PC-3 (cell line): ENCODE measurements at regions not wholly inside any gene's neighbourhood (a gene's known extent, or its start where the extent isn't known, plus 50 kb on each side); places are given as distances from the start of the nearest gene placed in this dataset.

Source experiments
- ATAC-seq: fragments of 200-7000 bp; cut with Tn5 transposase; 2 replicates; pipeline ENCODE4 v1.9.1; 2020; ENCODE audit warnings: mild to moderate bottlenecking, moderate library complexity
- BruUV-seq: library from RNA; stranded (reverse); fragments of 400-500 nt; replicated peaks from 2 replicates; lab custom pipeline; 2021; lab: Mats Ljungman, UMichigan
- CTCF ChIA-PET: fragments of 300-600 bp; sonication (Branson Sonifier 250); formaldehyde crosslinking; loops from one replicate; lab custom pipeline; 2022; ENCODE audit warnings: antibody characterized with exemption; lab: Charles Lee
- POLR2A ChIA-PET: fragments of 300-600 bp; sonication (Branson Sonifier 250); formaldehyde crosslinking; loops from one replicate; lab custom pipeline; 2022; ENCODE audit warnings: antibody characterized with exemption; ENCODE audit not compliant: unreplicated experiment; lab: Charles Lee
- DNase-seq: peaks from one replicate; pipeline ENCODE4 v3.0.0-alpha.2; 2015
- H2AFZ ChIP-seq: fragments of 300-600 bp; sonication (generic); 2 replicates; pipeline ENCODE4 v1.6.0; 2016; ENCODE audit warnings: antibody characterized with exemption, low read length
- H3F3A ChIP-seq: fragments of 300-600 bp; sonication (generic); one replicate; pipeline ENCODE4 v1.6.0; 2017; ENCODE audit warnings: antibody characterized with exemption, low read length, control low read depth, mild to moderate bottlenecking; ENCODE audit not compliant: unreplicated experiment
- H3K27ac ChIP-seq: fragments of 300-600 bp; sonication (generic); 2 replicates; pipeline ENCODE4 v1.5.1; 2016; ENCODE audit warnings: mild to moderate bottlenecking, low read length
- H3K27me3 ChIP-seq: fragments of 300-600 bp; sonication (generic); 2 replicates; pipeline ENCODE4 v1.6.1; 2016; ENCODE audit warnings: low read length, mixed read lengths
- H3K36me3 ChIP-seq: fragments of 300-600 bp; sonication (generic); 2 replicates; pipeline ENCODE4 v1.6.1; 2016; ENCODE audit warnings: low read depth, mixed run types, low read length, mixed read lengths
- H3K4me1 ChIP-seq: fragments of 300-600 bp; sonication (generic); 2 replicates; pipeline ENCODE4 v1.5.1; 2016; ENCODE audit warnings: low read length; ENCODE audit not compliant: insufficient read depth
- H3K4me2 ChIP-seq: fragments of 300-600 bp; sonication (generic); 2 replicates; pipeline ENCODE4 v1.6.0; 2016; ENCODE audit warnings: low read length
- H3K4me3 ChIP-seq: fragments of 300-600 bp; sonication (generic); 2 replicates; pipeline ENCODE4 v1.5.1; 2016; ENCODE audit warnings: mild to moderate bottlenecking, low read length, mixed read lengths
- H3K79me2 ChIP-seq: fragments of 300-600 bp; sonication (generic); 2 replicates; pipeline ENCODE4 v1.6.1; 2017; ENCODE audit warnings: low read length, mixed read lengths
- H3K9ac ChIP-seq: fragments of 300-600 bp; sonication (generic); 2 replicates; pipeline ENCODE4 v1.6.0; 2016; ENCODE audit warnings: mild to moderate bottlenecking, low read length
- H3K9me2 ChIP-seq: fragments of 300-600 bp; sonication (generic); replicated peaks from 2 replicates; pipeline ENCODE4 v1.6.1; 2016; ENCODE audit warnings: mixed run types, low read length, mixed read lengths
- H3K9me3 ChIP-seq: fragments of 300-600 bp; sonication (generic); 2 replicates; pipeline ENCODE4 v1.6.1; 2016; ENCODE audit warnings: low read length, mixed read lengths
- H4K20me1 ChIP-seq: fragments of 300-600 bp; sonication (generic); 2 replicates; pipeline ENCODE4 v1.6.1; 2016; ENCODE audit warnings: low read length, mixed read lengths
- CTCF ChIP-seq: fragments of 300-600 bp; sonication (generic); conservative IDR thresholded peaks from 2 replicates; pipeline ENCODE4 v1.5.1; 2017; ENCODE audit warnings: antibody characterized with exemption, low read depth, mild to moderate bottlenecking, low read length
- EZH2 ChIP-seq: fragments of 300-600 bp; sonication (generic); IDR thresholded peaks from one replicate; pipeline ENCODE4 v1.6.1; 2017; ENCODE audit warnings: antibody characterized with exemption, mild to moderate bottlenecking, low read length; ENCODE audit not compliant: unreplicated experiment
- EZH2phosphoT487 ChIP-seq: fragments of 300-600 bp; sonication (generic); IDR thresholded peaks from 2 replicates; pipeline ENCODE4 v1.6.1; 2018; ENCODE audit warnings: mild to moderate bottlenecking, antibody characterized with exemption, low read length, borderline replicate concordance
- intact Hi-C: fragments of 100-400 bp; cut with micrococcal nuclease; formaldehyde crosslinking; loops from 2 replicates; pipeline ENCODE4 v1.9.0; 2023

GRCh38 chr7:9175871-9176270 lies 742.5 kb downstream of the NXPH1 start:
- no peak overlapping the region for H2AFZ ChIP-seq
- DNase-seq (no peak), ATAC-seq (no peak)
- H3F3A ChIP-seq: no peaks in the 10 kb centered on the region
- intact Hi-C loops: no loop called here
- CTCF ChIA-PET: no interaction called here
- no peaks in the 10 kb centered on the region for H3K27me3 ChIP-seq
- H3K4me3 ChIP-seq: no peak overlapping the region
- BruUV-seq: no TSS peak
- no peaks in the 10 kb centered on the region for H3K9me2 ChIP-seq
- H3K27ac ChIP-seq: no peak overlapping the region
- POLR2A ChIA-PET: no interaction called here
- H3K9me3 ChIP-seq: peaks cover 8% of the 10 kb centered on the region; the same call in 1 of the 2 replicates
- H3K4me2 ChIP-seq: no peak overlapping the region
- no peak overlapping the region for H3K9ac ChIP-seq
- no peak for TF ChIP-seq CTCF
- TF ChIP-seq EZH2phosphoT487: no peak
- TF ChIP-seq EZH2: no peak
- H3K79me2 ChIP-seq: no peaks in the 10 kb centered on the region
- H3K4me1 ChIP-seq: no peaks in the 10 kb centered on the region
- H4K20me1 ChIP-seq: no peaks in the 10 kb centered on the region
- H3K36me3 ChIP-seq: no peaks in the 10 kb centered on the region

- DNase-seq (no peak), ATAC-seq (no peak)
- no peak for TF ChIP-seq CTCF
- TF ChIP-seq EZH2phosphoT487: no peak
- TF ChIP-seq EZH2: no peak
- Histone ChIP-seq H2AFZ (no peak overlapping the region), H3K9ac (no peak overlapping the region), H3K9me3 (no peaks in the 10 kb centered on the region), H3K4me3 (no peak overlapping the region), H3K4me2 (no peak overlapping the region), H3K79me2 (no peaks in the 10 kb centered on the region), H3K4me1 (no peaks in the 10 kb centered on the region), H4K20me1 (no peaks in the 10 kb centered on the region), H3F3A (no peaks in the 10 kb centered on the region), H3K27me3 (no peaks in the 10 kb centered on the region), H3K9me2 (no peaks in the 10 kb centered on the region), H3K36me3 (no peaks in the 10 kb centered on the region), H3K27ac (no peak overlapping the region)
- intact Hi-C loops: no loop called here
- ChIA-PET CTCF (no interaction called here), POLR2A (no interaction called here)
- BruUV-seq: no TSS peak
Observed at GRCh38 chr7:9181356-9181755, 747.9 kb downstream of the NXPH1 start.

- Histone ChIP-seq H3K9ac (no peak overlapping the region), H3K36me3 (no peaks in the 10 kb centered on the region), H3K9me3 (0 out of 2 replicates have a peak, but pooled peaks cover 1% of the 10 kb centered on the region), H3K9me2 (no peaks in the 10 kb centered on the region), H3F3A (no peaks in the 10 kb centered on the region), H3K4me3 (no peak overlapping the region), H3K79me2 (no peaks in the 10 kb centered on the region), H4K20me1 (no peaks in the 10 kb centered on the region), H3K4me1 (no peaks in the 10 kb centered on the region), H3K4me2 (no peak overlapping the region), H2AFZ (no peak overlapping the region), H3K27ac (no peak overlapping the region), H3K27me3 (no peaks in the 10 kb centered on the region)
- BruUV-seq: no TSS peak
- ATAC-seq (no peak), DNase-seq (no peak)
- CTCF ChIA-PET: no interaction called here
- POLR2A ChIA-PET: no interaction called here
- intact Hi-C loops: no loop called here
- TF ChIP-seq EZH2phosphoT487 (no peak), CTCF (no peak), EZH2 (no peak)
Observed at GRCh38 chr7:9186730-9187129, 753.3 kb downstream of the NXPH1 start.
